HuH-7.5 (cell line): ENCODE measurements at regions not wholly inside any gene's neighbourhood (a gene's known extent, or its start where the extent isn't known, plus 50 kb on each side); places are given as distances from the start of the nearest gene placed in this dataset.
A peak's percentile ranks its signal among the peaks of the same experiment; 100 is the strongest.
"Not testable (repeated sequence)": the region's sequence is repeated elsewhere in the genome, so short reads cannot be mapped to it uniquely, and the experiment has no call there.

Source experiments
- DNase-seq: peaks from one replicate; pipeline ENCODE4 v3.0.0; 2011; ENCODE audit warnings: low spot score

DNA sequence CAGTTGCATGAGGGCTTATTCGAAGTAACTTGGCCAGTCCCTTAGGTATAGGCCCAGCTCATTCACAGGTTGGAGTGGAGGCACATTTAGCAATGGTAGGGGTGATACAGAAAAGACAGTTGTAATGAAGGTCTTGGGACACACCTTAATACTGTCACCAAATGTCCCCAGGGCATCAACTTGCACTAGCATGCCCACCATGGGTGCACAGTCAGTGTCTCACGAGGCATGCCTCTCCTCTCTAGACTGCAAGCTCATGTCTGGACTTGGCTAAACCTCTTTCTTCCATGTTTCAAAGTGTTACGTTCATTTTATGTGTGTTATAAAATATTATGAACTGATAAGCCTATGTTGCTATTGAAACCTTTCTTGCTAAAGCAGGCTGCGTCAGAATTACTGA, 124.0 kb upstream of the ECI2 start:
- no peak for DNase-seq

DNA sequence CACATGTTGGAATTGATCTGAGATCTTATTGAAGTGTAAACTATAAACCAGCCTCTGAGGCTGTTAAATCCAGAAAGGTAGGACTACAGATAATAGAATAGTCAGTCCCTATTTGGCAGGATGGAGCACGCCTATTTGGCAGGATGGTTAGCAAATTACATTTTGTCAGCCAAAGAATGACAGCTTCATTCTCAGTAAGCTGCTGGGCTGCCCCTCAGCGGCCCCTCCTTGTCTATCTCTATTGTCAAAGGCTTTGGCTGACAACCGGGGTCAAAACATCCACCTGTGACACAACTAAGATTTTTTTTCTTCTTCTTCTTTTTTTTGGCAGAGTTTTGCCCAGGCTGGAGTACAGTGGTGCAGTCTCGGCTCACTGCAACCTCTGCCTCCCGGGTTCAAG, 123.4 kb upstream of the ECI2 start:
- DNase-seq: no peak

DNA sequence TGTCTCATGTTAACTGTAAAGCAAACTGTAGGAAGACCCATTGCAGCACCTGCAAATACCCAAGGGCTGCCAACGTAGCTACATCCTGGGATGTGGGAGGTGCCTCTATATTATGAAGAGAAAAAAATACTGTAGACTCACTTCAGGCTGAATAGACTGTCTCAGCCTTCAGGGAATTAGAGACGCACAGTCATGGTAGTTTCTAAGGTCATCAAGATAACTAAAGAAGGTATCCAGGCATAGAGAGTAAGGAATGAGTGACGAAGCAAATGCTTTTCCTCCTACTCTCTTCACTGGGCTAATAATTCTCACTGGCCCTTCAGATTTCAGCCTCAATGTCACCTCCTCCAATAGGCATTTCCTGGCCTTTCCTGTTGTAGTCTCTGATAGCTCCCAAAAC, 121.6 kb upstream of the ECI2 start:
- no peak for DNase-seq

DNA sequence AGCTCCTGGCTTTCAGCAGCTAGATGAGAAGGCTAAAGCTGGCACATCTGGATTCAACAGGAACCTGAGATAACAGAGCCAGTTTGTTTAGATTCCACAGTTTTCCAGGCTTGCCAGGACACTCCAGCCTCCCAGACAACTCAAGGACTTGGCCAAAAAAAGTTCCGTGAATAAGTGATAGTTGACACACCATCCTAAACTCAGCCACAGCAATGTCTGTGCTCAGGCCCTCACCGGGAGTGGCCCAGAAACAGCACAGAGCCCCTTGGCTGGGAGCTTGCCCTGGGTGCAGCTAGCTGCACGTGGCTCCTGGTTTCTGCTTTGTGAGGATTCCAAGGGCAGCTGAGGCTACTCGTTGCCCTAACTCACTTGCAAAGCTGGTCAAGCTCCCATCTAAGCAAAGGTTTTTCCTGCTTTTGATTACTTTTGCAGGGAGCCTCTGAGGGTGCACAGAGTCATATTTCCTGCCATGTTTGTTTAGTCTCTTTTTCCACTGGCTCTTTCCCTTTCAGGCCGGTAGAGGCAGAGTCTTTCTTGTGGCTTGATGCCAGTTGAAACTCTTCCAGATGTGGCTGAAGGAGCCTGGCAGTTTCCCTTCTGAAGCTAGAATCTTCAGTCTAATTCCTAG, 118.3 kb upstream of the ECI2 start:
- no peak for DNase-seq

DNA sequence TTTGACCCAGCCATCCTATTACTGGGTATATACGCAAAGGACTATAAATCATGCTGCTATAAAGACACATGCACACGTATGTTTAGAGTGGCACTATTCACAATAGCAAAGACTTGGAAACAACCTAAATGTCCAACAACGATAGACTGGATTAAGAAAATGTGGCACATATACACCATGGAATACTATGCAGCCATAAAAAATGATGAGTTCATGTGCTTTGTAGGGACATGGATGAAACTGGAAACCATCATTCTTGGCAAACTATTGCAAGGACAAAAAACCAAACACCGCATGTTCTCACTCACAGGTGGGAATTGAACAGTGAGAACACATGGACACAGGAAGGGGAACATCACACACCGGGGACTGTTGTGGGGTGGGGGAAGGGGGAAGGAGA, 117.1 kb upstream of the ECI2 start:
- not testable (repeated sequence) for DNase-seq

DNA sequence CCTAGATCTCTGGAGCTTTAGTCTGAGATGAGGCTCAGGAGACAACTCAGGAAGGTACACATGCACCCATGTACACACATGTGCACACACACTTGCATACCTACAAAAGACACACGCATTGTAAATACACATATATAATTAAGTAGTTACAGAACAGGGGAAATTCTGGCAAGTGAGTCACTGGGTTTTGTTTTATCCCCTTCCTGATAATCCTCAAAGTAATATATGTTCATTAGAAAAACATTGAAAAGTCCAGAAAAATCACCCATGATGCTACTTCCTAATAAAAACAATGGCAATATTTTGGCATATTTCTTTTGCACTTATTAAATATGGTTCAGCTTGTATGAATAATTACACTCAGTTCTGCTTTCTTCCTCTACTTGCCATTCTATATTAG, 115.3 kb upstream of the ECI2 start:
- no peak for DNase-seq

DNA sequence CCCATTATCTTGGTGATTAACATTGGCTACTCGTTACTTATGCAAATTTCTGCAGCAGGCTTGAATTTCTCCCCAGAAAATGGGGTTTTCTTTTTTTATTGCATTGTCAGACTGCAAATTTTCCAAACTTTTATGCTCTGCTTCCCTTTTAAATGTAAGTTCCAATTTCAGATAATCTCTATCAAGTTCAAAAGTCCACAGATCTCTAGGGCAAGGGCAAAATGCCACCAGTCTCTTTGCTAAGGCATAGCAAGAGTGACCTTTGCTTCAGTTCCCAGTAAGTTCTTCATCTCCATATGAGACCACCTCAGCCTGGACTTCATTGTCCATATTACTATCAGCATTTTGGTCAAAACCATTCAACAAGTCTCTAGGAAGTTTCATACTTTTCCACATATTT, 108.5 kb upstream of the ECI2 start:
- not testable (repeated sequence) for DNase-seq

DNA sequence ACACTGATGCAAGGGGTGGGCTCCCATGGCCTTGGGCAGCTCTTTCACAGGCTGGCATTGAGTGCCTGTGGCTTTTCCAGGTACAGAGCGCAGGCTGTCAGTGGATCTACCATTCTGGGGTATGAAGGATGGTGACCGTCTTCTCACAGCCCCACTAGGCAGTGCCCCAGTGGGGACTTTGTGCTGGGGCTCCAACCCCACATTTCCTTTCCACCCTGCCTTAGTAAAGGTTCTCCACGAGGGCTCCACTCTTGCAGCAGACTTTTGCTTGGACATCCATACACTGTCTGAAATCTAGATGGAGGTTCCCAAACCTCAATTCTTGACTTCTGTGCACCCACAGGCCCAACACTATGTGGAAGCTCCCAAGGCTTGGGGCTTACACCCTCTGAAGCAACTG, 107.9 kb upstream of the ECI2 start:
- DNase-seq: no peak

DNA sequence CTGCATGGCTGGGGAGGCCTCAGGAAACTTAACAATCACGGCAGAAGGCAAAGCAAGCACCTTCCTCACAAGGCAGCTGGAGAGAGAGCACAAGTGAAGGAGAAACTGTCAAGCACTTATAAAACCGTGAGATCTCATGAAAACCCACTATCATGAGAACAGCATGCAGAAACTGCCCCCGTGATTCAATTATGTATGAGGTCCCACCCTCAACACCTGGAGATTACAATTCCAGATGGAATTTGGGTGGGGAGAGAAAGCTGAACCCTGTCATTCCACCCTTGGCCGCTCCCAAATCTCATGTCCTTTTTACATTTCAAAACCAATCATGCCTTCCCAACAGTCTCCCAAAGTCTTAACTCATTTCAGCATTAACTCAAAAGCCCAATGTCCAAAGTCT, 107.2 kb upstream of the ECI2 start:
- DNase-seq: no peak

DNA sequence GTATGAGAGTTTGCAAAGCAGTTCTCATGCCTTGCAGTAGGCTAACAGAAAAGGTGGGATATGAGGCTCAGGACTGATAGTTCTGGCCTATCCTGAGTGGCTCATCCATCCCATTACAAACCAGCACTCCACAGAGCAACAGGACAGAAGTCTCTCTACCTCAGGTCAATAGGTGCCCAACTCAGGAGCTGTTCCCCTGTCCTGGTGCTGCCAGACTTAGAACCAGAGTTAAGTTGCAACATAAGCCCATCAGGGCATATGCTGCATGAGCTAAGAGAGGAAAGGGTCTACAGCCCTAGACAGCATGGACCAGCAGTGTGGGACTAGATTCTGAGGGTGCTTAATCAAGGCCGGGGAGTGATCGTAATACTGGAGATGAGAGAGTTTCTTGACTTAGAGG, 104.8 kb upstream of the ECI2 start:
- DNase-seq: no peak

DNA sequence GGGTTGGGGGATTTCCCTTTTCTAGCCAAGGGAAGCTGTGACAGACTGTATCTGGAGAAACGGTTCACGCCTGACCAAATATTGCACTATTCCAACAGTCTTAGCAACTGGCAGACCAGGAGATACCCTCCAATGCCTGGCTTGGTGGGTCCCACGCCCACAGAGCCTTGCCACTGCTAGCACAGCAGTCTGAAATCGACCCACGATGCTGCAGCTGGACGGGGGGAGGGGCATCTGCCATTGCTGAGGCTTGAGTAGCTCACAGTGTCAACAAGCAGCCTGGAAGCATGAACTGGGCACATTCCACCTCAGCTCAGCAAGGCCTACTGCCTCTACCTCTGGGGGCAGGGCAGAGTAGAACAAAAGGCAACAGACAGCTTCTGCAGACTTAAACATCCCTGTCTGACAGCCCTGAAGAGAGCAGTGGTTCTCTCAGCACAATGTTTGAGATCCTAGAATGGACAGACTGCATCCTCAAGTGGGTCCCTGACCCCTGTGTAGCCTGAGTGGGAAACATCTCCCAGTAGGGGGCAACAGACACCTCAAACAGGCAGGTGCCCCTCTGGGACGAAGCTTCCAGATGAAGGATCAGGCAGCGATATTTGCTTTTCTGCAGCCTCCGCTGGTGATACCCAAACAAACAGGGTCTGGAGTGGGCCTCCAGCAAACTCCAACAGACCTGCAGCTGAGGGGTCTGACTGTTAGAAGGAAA, 89.9 kb upstream of the ECI2 start:
- DNase-seq: no peak

DNA sequence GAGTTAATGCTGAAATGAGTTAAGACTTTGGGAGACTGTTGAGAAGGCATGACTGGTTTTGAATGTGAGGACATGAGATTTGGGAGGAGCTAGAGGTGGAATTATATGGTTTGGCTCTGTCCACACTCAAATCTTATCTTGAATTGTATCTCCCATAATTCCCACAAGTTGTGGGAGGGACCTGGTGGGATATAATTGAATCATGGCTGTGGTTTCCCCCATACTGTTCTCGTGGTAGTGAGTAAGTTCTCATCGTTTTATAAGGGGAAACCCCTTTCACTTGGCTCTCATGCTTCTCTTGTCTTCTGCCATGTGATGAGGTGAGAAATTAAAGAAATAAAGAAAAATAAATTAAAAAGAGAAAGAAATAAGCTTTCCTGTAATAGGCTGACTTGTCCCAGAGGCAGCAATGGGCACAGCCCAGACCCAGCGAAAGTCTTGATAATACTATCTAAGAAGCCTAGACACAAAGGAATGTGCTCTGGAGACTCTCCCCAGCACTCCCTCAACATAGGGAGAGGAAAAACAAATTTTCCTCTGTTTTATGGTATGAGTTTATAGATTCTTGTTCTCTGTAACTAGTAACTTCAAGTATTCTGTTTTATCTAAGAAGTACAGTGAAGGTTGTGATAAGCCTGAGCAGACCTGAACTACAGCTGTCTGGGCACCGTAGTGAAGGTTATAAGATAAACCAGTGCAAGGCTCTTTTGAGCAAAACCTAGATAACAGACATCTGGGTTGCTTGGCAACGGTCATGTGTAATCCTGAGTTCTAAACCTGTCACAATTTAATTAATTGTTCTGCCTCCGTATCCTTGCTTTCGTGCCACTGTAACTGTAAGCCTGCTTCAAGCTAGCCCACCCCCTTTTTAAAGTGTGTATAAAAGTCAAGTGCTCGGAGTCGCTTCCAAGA, 88.9 kb upstream of the ECI2 start:
- DNase-seq: no peak

DNA sequence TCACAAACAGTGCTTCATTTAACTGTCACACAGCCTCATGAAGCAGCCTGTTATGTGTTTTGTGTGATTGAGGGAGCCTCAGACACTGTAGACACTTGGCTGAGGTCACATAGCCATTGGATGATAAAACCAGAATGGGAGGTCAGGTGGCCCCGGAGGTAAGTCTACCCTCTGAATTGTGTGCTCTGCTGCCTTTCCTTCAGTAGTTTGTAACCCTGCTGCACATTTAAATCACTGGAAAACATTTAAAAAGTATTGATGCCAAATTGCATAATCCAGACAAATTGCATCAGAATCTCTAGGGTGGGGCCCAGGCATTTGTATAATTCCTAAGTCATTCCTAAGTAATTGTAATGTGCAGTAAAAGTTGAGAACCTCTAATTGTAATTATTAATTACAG, 85.2 kb upstream of the ECI2 start:
- DNase-seq: no peak

DNA sequence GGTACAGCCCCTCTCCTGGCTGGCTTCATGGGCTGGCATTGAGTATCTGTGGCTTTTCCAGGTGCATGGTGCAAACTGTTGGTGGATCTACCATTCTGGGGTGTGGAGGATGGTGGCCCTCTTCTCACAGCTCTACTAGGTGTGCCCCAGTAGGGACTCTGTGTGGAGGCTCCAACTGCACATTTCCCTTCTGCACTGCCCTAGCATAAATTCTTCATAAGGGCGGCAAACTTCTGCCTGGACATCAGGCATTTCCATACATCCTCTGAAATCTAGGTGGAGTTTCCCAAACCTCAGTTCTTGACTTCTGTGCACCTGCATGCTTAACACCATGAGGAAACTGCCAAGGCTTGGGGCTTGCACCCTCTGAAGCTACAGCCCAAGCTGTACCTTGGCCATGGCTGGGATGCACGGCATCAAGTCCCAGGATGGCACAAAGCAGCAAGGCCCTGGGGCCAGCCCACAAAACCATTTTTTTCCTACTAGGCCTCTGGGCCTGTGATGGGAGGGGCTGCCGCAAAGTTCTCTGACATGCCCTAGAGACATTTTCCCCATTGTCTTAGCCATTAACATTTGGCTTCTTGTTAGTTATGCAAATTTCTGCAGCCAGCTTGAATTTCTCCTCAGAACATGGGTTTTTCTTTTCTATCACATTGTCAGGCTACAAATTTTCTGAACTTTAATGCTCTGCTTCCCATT, 83.4 kb upstream of the ECI2 start:
- DNase-seq: not testable (repeated sequence)

DNA sequence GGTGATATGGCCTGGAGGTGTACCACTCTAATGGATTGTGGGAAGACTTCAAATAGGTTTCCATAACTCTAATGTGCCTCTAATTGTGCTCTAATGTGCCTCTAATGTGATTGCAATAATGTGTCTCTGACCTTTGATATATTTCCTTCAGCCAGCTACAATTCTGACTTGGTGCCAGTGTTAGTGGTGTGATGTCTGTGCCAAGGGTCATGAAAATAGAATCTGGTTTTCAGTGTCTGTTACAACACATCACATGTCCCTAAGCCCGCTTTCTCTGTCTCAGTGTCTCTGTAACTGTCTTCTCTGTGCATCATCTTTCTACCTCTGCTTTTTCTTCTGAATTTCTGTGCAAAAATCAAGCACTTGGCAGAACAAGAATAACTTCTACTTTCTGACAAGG, 77.2 kb upstream of the ECI2 start:
- no peak for DNase-seq

DNA sequence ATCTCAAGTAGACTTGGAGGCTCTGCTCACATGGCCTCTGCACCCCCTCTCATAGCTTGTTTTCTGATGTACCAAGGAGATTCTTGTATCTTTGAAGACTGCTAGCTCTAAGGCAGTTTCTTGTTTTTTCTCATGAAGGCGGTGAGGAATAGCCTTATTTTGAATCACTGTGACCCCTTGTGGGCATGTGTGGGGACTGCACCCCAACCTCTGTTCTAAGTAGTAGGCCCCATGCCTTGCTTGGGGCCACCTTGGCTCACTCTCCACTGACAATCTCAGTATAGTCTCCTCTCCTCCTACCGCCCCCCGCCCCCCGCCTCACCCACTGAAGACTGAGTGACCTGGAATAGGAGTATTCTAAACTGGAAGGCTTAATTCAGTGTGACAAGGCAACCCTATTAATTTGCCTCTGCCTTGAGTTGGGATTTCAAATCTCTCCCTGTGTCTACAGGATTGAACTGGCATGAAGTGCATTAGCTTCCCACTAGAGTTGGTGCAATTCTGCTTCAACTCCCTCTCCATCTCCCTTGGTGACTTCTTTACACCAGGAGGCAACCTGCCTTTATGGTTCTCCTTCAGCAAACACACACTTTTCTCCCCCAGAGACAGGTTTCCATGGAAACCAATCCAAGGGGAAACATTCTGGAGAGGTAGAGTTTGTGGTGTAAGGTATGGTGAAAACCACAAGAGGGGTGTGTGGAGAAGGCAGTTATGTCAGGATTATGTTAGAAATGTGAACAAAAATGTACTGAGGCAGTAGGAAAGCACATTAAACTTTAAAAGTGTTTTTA, 75.4 kb upstream of the ECI2 start:
- peak; percentile 22 for DNase-seq

DNA sequence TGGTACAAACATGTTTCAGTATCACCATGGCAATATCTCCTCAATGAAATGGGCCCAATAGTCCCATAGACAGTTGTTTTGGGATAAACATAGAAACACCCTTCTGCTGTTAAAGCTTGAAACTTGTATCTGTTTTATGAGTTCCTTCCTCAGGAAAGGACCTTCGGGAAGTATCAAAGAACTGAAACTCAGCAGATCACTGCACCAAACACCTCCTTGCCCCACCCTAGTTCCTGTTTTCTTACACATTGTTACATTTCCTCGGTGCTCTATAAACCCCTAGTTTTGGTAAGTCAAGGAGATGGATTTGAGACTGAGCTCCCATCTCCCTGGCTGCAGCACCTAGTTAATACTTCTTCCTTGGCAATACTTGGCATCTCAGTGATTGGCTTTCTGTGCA, 73.8 kb upstream of the ECI2 start:
- no peak for DNase-seq

DNA sequence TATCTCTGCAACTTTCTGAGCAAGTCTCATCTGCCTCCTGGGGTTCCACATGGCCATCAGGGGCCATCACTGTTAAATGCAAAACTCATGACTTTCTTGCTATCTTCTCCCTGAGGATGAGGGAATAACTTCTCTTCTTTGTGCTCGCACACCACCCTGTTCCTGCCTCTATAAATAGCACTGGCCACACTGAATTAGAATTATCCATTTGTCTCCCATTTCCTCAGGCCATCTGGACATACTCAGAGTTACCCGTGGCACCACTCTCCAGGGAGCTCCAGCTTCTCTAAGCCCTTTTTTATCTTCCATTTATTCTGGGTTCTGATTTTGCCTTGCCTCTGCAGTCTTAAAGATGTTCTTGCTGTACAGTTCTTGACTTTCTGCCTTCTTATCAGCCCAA, 72.8 kb upstream of the ECI2 start:
- no peak for DNase-seq

DNA sequence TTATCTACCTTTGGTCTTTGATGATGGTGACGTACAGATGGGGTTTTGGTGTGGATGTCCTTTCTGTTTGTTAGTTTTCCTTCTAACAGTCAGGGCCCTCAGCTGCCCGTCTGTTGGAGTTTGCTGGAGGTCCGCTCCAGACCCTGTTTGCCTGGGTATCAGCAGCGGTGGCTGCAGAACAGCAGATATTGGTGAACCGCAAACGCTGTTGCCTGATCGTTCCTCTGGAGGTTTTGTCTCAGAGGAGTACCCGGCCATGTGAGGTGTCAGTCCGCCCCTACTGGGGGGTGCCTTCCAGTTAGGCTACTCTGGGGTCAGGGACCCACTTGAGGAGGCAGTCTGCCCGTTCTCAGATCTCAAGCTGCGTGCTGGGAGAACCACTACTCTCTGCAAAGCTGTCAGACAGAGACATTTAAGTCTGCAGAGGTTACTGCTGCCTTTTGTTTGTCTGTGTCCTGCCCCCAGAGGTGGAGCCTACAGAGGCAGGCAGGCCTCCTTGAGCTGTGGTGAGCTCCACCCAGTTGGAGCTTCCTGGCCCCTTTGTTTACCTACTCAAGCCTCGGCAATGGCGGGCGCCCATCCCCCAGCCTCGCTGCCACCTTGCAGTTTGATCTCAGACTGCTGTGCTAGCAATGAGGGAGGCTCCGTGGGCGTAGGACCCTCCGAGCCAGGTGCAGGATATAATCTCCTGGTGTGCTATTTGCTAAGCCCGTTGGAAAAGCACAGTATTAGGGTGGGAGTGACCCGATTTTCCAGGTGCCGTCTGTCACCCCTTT, 68.5 kb upstream of the ECI2 start:
- not testable (repeated sequence) for DNase-seq

DNA sequence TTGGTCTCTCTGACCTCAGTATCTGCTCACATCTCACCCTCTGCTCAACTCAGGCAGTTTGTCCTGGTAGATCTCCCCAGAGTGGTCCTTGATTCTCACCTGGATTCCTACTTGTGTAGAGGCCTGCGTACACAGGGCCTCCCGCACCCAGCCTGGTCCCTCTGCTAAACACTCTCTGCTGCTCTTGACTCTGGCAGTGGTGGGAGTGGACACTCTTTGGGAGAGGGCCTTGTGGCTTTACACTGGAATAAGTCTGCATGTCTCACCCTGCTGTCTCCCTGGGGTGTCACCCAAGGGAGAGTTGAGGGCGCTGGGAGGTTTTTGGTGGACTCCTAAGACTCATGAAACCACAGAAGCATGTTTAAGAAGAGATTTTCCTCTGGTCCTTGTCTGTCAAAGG, 57.3 kb upstream of the ECI2 start:
- DNase-seq: no peak

DNA sequence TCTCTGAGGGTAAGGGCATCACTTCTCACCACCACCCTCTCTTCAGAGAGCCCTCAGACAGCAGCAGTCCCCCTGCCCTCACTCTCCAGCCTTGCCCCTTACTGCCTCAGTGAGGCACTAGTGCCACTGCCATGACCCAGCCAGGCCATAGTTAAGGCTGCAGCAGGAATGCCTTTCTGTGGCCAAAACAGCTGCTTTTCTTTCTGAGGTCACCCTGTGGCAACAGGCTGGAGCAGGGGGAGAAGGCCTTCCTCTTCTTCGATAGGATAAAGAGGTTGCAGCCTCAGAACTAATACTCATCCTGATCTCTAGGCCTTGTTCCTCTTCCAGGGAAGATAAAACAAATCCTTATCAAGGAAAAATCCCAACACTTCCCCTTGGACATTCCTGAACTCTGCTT, 56.8 kb upstream of the ECI2 start:
- DNase-seq: no peak
